ENCODE measurements at regions not wholly inside any gene's neighbourhood (a gene's known extent, or its start where the extent isn't known, plus 50 kb on each side); places are given as distances from the start of the nearest gene placed in this dataset.

- TF ChIP-seq CTCF (conservative IDR thresholded peaks at IDR 0.05) (no peak), EZH2 (IDR thresholded peaks at IDR 0.05; ENCODE audit: low read depth) (no peak)
Observed at GRCh38 chr7:72504061-72504706, 92.0 kb upstream of the CALN1 start.

Measured in PC-9 (cell line).